HG02678 (cell line): ENCODE measurements at regions not wholly inside any gene's neighbourhood (a gene's known extent, or its start where the extent isn't known, plus 50 kb on each side); places are given as distances from the start of the nearest gene placed in this dataset.
"Not testable (repeated sequence)": the region's sequence is repeated elsewhere in the genome, so short reads cannot be mapped to it uniquely, and the experiment has no call there.

Experiments used
- ATAC-seq: cut with Tn5 transposase; IDR thresholded peaks from one replicate; pipeline ENCODE4 v1.9.1; 2021; ENCODE audit warnings: mild to moderate bottlenecking, moderate library complexity; ENCODE audit not compliant: unreplicated experiment

- no peak for ATAC-seq
These were observed 286.6 kb downstream of the COL11A1 start for GRCh38 chr1:102821707-102822106.

- no peak for ATAC-seq
These were observed 307.9 kb downstream of the COL11A1 start for GRCh38 chr1:102800406-102800805.

- no peak for ATAC-seq
These were observed 308.8 kb downstream of the COL11A1 start for GRCh38 chr1:102799496-102799895.

- ATAC-seq, result no peak
These were observed 309.6 kb downstream of the COL11A1 start for GRCh38 chr1:102798718-102799117.

GRCh38 chr1:102796429-102796828, 311.9 kb downstream of the COL11A1 start:
- no peak for ATAC-seq

GRCh38 chr1:102790997-102791396, 317.3 kb downstream of the COL11A1 start:
- no peak for ATAC-seq

- not testable (repeated sequence) for ATAC-seq
These were observed 318.4 kb downstream of the COL11A1 start for GRCh38 chr1:102789951-102790350.

GRCh38 chr1:102783487-102783886, 324.8 kb downstream of the COL11A1 start:
- ATAC-seq, result no peak

GRCh38 chr1:102782144-102782543, 326.2 kb downstream of the COL11A1 start:
- ATAC-seq, result no peak

- no peak for ATAC-seq
These were observed 332.3 kb downstream of the COL11A1 start for GRCh38 chr1:102776071-102776470.

- no peak for ATAC-seq
These were observed 335.5 kb downstream of the COL11A1 start for GRCh38 chr1:102772831-102773230.

GRCh38 chr1:102758418-102758817, 349.9 kb downstream of the COL11A1 start:
- ATAC-seq, result no peak

GRCh38 chr1:102757363-102757762, 351.0 kb downstream of the COL11A1 start:
- no peak for ATAC-seq

- ATAC-seq, result no peak
These were observed 357.2 kb downstream of the COL11A1 start for GRCh38 chr1:102751111-102751510.

GRCh38 chr1:102742426-102742825, 365.9 kb downstream of the COL11A1 start:
- no peak for ATAC-seq

- ATAC-seq, result no peak
These were observed 374.7 kb downstream of the COL11A1 start for GRCh38 chr1:102733491-102734236.

- no peak for ATAC-seq
These were observed 375.4 kb downstream of the COL11A1 start for GRCh38 chr1:102732927-102733326.

- ATAC-seq, result no peak
These were observed 381.9 kb downstream of the COL11A1 start for GRCh38 chr1:102726417-102726816.

GRCh38 chr1:102724741-102725140, 383.6 kb downstream of the COL11A1 start:
- no peak for ATAC-seq

- ATAC-seq, result no peak
These were observed 393.2 kb downstream of the COL11A1 start for GRCh38 chr1:102715150-102715549.

- no peak for ATAC-seq
These were observed 408.8 kb downstream of the COL11A1 start for GRCh38 chr1:102699524-102699923.

GRCh38 chr1:102693345-102693744, 415.0 kb downstream of the COL11A1 start:
- ATAC-seq, result no peak

GRCh38 chr1:102691592-102692090, 416.7 kb downstream of the COL11A1 start:
- ATAC-seq, result no peak
